ENCODE measurements at regions not wholly inside any gene's neighbourhood (a gene's known extent, or its start where the extent isn't known, plus 50 kb on each side); places are given as distances from the start of the nearest gene placed in this dataset.
A peak's percentile ranks its signal among the peaks of the same experiment; 100 is the strongest.

DNA sequence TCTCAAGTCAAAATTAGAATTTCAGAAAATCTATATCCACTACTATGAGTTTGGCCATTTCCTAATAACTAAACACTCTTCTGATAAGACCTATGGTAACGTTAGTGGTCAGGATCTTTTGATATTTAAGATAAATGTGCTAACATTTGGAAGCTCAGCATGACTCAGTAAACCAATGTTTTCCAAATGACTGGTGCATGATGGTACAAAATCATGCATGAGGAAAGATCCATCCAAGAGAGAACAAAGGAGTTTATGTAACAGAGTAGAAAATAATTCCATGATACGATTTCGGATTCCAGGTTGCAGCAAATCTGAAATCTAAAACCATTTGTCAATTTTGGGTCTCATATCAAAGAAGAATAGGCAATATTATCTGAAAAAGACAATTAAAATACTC is 279.2 kb downstream of the NSG2 start:
- Histone ChIP-seq H3K27ac (no peak overlapping the region), H3K9me3 (no peaks in the 10 kb centered on the region), H3K36me3 (no peaks in the 10 kb centered on the region), H3K4me1 (no peaks in the 10 kb centered on the region), H3K4me3 (no peak overlapping the region), H3K27me3 (peaks cover 75% of the 10 kb centered on the region)
- DNase-seq (ENCODE audit: low spot score in 2 of 2) = no peak
- WGBS = 53% methylated on average over 3 of the region's 3 CpGs
- TF ChIP-seq POLR2AphosphoS5 (IDR thresholded peaks at IDR 0.05) (no peak), EP300 (IDR thresholded peaks at IDR 0.05) (no peak), POLR2A (IDR thresholded peaks at IDR 0.05) (no peak)
- TF ChIP-seq, protein P1, sequence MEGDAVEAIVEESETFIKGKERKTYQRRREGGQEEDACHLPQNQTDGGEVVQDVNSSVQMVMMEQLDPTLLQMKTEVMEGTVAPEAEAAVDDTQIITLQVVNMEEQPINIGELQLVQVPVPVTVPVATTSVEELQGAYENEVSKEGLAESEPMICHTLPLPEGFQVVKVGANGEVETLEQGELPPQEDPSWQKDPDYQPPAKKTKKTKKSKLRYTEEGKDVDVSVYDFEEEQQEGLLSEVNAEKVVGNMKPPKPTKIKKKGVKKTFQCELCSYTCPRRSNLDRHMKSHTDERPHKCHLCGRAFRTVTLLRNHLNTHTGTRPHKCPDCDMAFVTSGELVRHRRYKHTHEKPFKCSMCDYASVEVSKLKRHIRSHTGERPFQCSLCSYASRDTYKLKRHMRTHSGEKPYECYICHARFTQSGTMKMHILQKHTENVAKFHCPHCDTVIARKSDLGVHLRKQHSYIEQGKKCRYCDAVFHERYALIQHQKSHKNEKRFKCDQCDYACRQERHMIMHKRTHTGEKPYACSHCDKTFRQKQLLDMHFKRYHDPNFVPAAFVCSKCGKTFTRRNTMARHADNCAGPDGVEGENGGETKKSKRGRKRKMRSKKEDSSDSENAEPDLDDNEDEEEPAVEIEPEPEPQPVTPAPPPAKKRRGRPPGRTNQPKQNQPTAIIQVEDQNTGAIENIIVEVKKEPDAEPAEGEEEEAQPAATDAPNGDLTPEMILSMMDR (IDR thresholded peaks at IDR 0.05) = no peak

DNA sequence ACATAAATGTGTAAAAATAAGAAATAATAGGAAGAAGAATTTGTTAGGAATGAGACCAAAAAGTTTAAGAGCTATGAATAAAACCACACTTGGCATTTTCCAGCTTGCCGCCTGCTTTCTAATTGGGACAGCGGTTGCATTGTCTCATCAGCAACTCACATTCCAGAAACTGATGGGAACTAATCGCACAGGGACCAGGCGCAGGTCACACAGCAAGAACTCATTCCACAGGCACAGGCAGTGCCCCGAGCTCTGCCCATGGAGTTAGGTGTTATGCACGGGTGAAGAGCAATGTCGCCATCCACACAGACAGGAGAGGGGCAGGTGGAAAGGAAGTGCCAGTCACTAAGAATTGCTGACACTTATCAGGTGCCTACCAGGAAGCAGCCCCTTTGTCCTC is 279.9 kb downstream of the NSG2 start:
- no peak overlapping the region for H3K4me3 ChIP-seq
- no peaks in the 10 kb centered on the region for H3K36me3 ChIP-seq
- no peaks in the 10 kb centered on the region for H3K4me1 ChIP-seq
- 66% methylated on average over 6 of the region's 7 CpGs for WGBS
- no peak overlapping the region for H3K27ac ChIP-seq
- TF ChIP-seq, protein P1 (IDR thresholded peaks at IDR 0.05) = no peak
- TF ChIP-seq POLR2AphosphoS5 (IDR thresholded peaks at IDR 0.05) (no peak), POLR2A (IDR thresholded peaks at IDR 0.05) (no peak), EP300 (IDR thresholded peaks at IDR 0.05) (no peak)
- no peaks in the 10 kb centered on the region for H3K9me3 ChIP-seq
- peaks cover 68% of the 10 kb centered on the region for H3K27me3 ChIP-seq
- no peak for DNase-seq (ENCODE audit: low spot score in 2 of 2)

DNA sequence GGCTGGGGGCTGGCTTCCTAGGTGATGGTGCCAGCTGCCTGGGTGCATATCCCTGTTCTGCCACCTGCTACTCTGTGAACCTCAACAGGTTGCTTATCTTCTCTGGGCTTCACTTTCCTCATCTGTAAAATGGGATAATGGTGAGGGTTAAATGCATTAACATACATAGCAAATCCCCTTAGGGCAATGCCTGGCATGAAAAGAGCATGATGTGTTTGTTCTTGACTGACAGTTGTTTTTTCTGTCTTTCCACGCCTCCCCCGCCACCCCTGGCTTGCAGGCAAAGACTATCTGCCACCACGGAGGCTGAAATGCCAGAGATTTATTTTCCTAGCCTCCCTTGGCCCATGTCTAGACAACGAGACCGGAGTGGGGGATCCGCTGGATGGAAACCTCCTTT is 280.5 kb downstream of the NSG2 start:
- TF ChIP-seq EP300 (IDR thresholded peaks at IDR 0.05) (no peak), POLR2A (IDR thresholded peaks at IDR 0.05) (no peak), POLR2AphosphoS5 (IDR thresholded peaks at IDR 0.05) (no peak)
- TF ChIP-seq, protein P1 (IDR thresholded peaks at IDR 0.05) = no peak

DNA sequence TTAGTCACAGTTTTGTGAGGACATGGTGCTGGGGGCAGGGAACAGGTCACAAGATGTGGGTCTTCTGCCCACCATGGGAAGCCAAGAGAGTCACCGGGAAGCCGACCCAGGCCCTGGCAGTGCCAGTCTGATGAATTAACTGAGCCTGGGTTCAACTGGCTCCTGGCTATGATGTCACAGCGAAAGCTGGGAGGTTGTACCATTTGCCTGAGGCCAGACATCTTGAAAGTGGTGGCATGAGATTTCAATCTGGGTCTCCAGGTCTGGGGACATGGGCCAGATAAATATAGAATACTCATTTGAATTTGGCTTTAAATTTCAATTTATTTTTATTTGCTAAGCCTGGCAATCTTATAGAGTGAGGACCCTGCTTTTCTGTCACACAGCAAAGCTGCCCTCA is 280.9 kb downstream of the NSG2 start:
- peaks cover 68% of the 10 kb centered on the region for H3K27me3 ChIP-seq
- no CpG with 5 or more reads among the region's 3 CpGs for WGBS
- TF ChIP-seq POLR2A (IDR thresholded peaks at IDR 0.05) (no peak), POLR2AphosphoS5 (IDR thresholded peaks at IDR 0.05) (no peak), EP300 (IDR thresholded peaks at IDR 0.05) (no peak)
- TF ChIP-seq, protein P1 (IDR thresholded peaks at IDR 0.05) = no peak

More for the DNA sequence above, 280.5 kb downstream of the NSG2 start:
- Histone ChIP-seq H3K4me1 (no peaks in the 10 kb centered on the region), H3K4me3 (no peak overlapping the region), H3K27me3 (peaks cover 68% of the 10 kb centered on the region), H3K27ac (no peak overlapping the region), H3K9me3 (no peaks in the 10 kb centered on the region), H3K36me3 (no peaks in the 10 kb centered on the region)
- WGBS = 35% methylated on average over 5 of the region's 6 CpGs
- no peak for DNase-seq (ENCODE audit: low spot score in 2 of 2)

DNA sequence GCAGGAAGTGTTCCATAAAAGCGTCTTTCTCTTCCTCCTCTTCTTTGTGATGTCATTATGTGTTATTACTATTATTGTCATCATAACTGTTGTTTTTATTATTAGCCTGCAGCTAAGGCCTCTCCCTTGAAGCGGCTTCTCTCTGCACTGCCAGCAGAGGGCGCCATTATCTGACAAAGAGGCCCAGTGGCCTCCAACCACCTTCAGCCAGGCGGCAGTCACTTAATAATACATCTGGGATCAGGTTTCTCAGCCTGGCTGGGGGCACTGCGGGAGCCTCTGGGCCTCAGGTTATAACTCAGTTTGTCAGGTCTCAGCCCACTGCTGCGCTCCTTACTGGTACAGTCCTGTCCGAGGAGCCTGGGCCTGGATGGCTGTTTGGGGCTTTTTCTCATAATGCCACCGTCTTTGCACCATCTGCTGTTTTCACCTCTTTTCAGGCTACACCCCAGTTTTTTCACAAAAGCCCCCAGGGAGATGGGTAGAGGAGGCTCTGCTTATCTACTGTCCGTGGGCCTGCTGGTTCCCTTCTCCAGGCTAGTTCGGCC is 281.9 kb downstream of the NSG2 start:
- Histone ChIP-seq H3K27me3 (peaks cover 68% of the 10 kb centered on the region), H3K4me3 (no peak overlapping the region), H3K36me3 (no peaks in the 10 kb centered on the region), H3K9me3 (no peaks in the 10 kb centered on the region), H3K27ac (no peak overlapping the region), H3K4me1 (no peaks in the 10 kb centered on the region)
- WGBS = 28% methylated on average over 10 of the region's 10 CpGs
- TF ChIP-seq, protein P1 (IDR thresholded peaks at IDR 0.05) = peak; percentile 13 to 58
- TF ChIP-seq POLR2AphosphoS5 (IDR thresholded peaks at IDR 0.05) = no peak
- no peak for DNase-seq (ENCODE audit: low spot score in 2 of 2)

More for the DNA sequence above, 280.9 kb downstream of the NSG2 start:
- Histone ChIP-seq H3K4me1 (no peaks in the 10 kb centered on the region), H3K4me3 (no peak overlapping the region), H3K36me3 (no peaks in the 10 kb centered on the region), H3K9me3 (no peaks in the 10 kb centered on the region), H3K27ac (no peak overlapping the region)
- no peak for DNase-seq (ENCODE audit: low spot score in 2 of 2)

Data from suprapubic skin (tissue), 4 donors.